GM21825 (cell line): ENCODE measurements at regions not wholly inside any gene's neighbourhood (a gene's known extent, or its start where the extent isn't known, plus 50 kb on each side); places are given as distances from the start of the nearest gene placed in this dataset.

Experiments used
- ATAC-seq: cut with Tn5 transposase; IDR thresholded peaks from one replicate; pipeline ENCODE4 v1.9.1; 2021; ENCODE audit warnings: mild to moderate bottlenecking, moderate library complexity; ENCODE audit not compliant: unreplicated experiment

GRCh38 chr5:175388531-175388930, 55.5 kb downstream of the DRD1 start:
- no peak for ATAC-seq

- no peak for ATAC-seq
These were observed 56.8 kb downstream of the DRD1 start for GRCh38 chr5:175387144-175387543.

GRCh38 chr5:175386526-175386925, 57.5 kb downstream of the DRD1 start:
- no peak for ATAC-seq

GRCh38 chr5:175385691-175386362, 58.2 kb downstream of the DRD1 start:
- ATAC-seq, result no peak

- ATAC-seq, result no peak
These were observed 59.0 kb downstream of the DRD1 start for GRCh38 chr5:175384724-175385552.

GRCh38 chr5:175383350-175383749, 60.6 kb downstream of the DRD1 start:
- ATAC-seq, result no peak

GRCh38 chr5:175382171-175382570, 61.8 kb downstream of the DRD1 start:
- no peak for ATAC-seq

- ATAC-seq, result no peak
These were observed 62.9 kb downstream of the DRD1 start for GRCh38 chr5:175381130-175381529.

GRCh38 chr5:175380701-175381100, 63.3 kb downstream of the DRD1 start:
- ATAC-seq, result no peak

- no peak for ATAC-seq
These were observed 64.1 kb downstream of the DRD1 start for GRCh38 chr5:175379867-175380266.

- no peak for ATAC-seq
These were observed 65.4 kb downstream of the DRD1 start for GRCh38 chr5:175378444-175379028.

- ATAC-seq, result no peak
These were observed 66.2 kb downstream of the DRD1 start for GRCh38 chr5:175377816-175378215.

GRCh38 chr5:175374166-175374875, 69.7 kb downstream of the DRD1 start:
- ATAC-seq, result no peak

GRCh38 chr5:175365866-175366265, 78.1 kb downstream of the DRD1 start:
- ATAC-seq, result no peak

- no peak for ATAC-seq
These were observed 80.7 kb downstream of the DRD1 start for GRCh38 chr5:175363300-175363699.

- ATAC-seq, result no peak
These were observed 86.0 kb downstream of the DRD1 start for GRCh38 chr5:175357995-175358394.

GRCh38 chr5:175356428-175356827, 87.6 kb downstream of the DRD1 start:
- no peak for ATAC-seq

- no peak for ATAC-seq
These were observed 89.0 kb downstream of the DRD1 start for GRCh38 chr5:175354964-175355363.

GRCh38 chr5:175353926-175354325, 90.1 kb downstream of the DRD1 start:
- ATAC-seq, result no peak

GRCh38 chr5:175351897-175352590, 91.9 kb downstream of the DRD1 start:
- ATAC-seq, result no peak

GRCh38 chr5:175351126-175351525, 92.9 kb downstream of the DRD1 start:
- no peak for ATAC-seq
